A549 (cell line): ENCODE measurements at regions not wholly inside any gene's neighbourhood (a gene's known extent, or its start where the extent isn't known, plus 50 kb on each side); places are given as distances from the start of the nearest gene placed in this dataset.

Experiments used
- ATAC-seq, 2 experiments: fragments of 200-7000 bp in 1 of 2; fragments of >200 bp in 1 of 2; cut with Nextera tagmentation in 1 of 2; cut with Tn5 transposase in 1 of 2; 3 replicates each; pipeline versions ENCODE4 v1.8.0 to v1.9.1; 2018 to 2020; ENCODE audit warnings: mild to moderate bottlenecking in 1 of 2, moderate library complexity in 1 of 2
- CTCF ChIA-PET: fragments of 300-600 bp; sonication (Branson Sonifier 250); formaldehyde crosslinking; extraction: SDS; loops from one replicate; lab custom pipeline; 2021; ENCODE audit warnings: antibody characterized with exemption, inconsistent platforms; lab: Yijun Ruan, JAX
- POLR2A ChIA-PET: fragments of 350-600 bp; formaldehyde crosslinking; extraction: SDS; loops from one replicate; lab custom pipeline; 2021; ENCODE audit warnings: antibody characterized with exemption, inconsistent platforms; lab: Yijun Ruan, JAX
- DNase-seq, 2 experiments: peaks; one replicate each; pipeline versions ENCODE4 v3.0.0 to v3.0.0-alpha.2; 2011 to 2016; ENCODE audit warnings: low read depth in 1 of 2, low spot score in 1 of 2
- FAIRE-seq: peaks from 2 replicates; lab custom pipeline; 2011; peaks lifted over from hg19 to GRCh38; lab: Jason Lieb, UNC
- H3K27ac ChIP-seq, 2 experiments: fragments of >200 bp; sonication (Bioruptor Twin); formaldehyde crosslinking; 3 replicates each; pipeline ENCODE4 v1.5.1; 2016 to 2017
- H3K4me1 ChIP-seq: fragments of >200 bp; sonication (Bioruptor Twin); formaldehyde crosslinking; 3 replicates; pipeline ENCODE4 v1.6.1; 2016
- H3K4me2 ChIP-seq: fragments of >200 bp; sonication (Bioruptor Twin); formaldehyde crosslinking; 3 replicates; pipeline ENCODE4 v1.6.1; 2016
- H3K4me3 ChIP-seq: fragments of >200 bp; sonication (Bioruptor Twin); formaldehyde crosslinking; 3 replicates; pipeline ENCODE4 v1.5.1; 2016
- H3K9me3 ChIP-seq: fragments of >200 bp; sonication (Bioruptor Twin); formaldehyde crosslinking; 3 replicates; pipeline ENCODE4 v1.6.1; 2016
- CBX2 ChIP-seq: fragments of 200-600 bp; sonication (generic); IDR thresholded peaks from 2 replicates; pipeline ENCODE4 v1.6.1; 2016; ENCODE audit warnings: low read depth, mild to moderate bottlenecking, borderline replicate concordance
- CHD2 ChIP-seq: fragments of 150-350 bp; IDR thresholded peaks from 2 replicates; pipeline ENCODE4 v1.6.1; 2014; ENCODE audit warnings: low read length; ENCODE audit not compliant: partially characterized antibody
- CHD4 ChIP-seq: fragments of 200-600 bp; sonication (generic); IDR thresholded peaks from 2 replicates; pipeline ENCODE4 v1.6.1; 2016; ENCODE audit warnings: antibody characterized with exemption, mild to moderate bottlenecking, borderline replicate concordance
- E2F6 ChIP-seq: IDR thresholded peaks from 2 replicates; pipeline ENCODE4 v1.6.1; 2012; ENCODE audit warnings: low read depth, borderline replicate concordance
- ELK1 ChIP-seq: fragments of 150-350 bp; IDR thresholded peaks from 2 replicates; pipeline ENCODE4 v1.6.1; 2014; ENCODE audit warnings: low read depth, mild to moderate bottlenecking, low read length
- FOXS1 ChIP-seq: fragments of 250-450 bp; sonication (Bioruptor Pico); IDR thresholded peaks from 2 replicates; pipeline ENCODE4 v1.5.0; 2020; ENCODE audit warnings: mild to moderate bottlenecking, moderate library complexity
- HMGXB4 ChIP-seq: fragments of 250-450 bp; sonication (Bioruptor Pico); IDR thresholded peaks from 2 replicates; pipeline ENCODE4 v1.5.0; 2021; ENCODE audit warnings: mild to moderate bottlenecking, moderate library complexity, borderline replicate concordance
- HOXA7 ChIP-seq: fragments of 250-450 bp; sonication (Bioruptor Pico); IDR thresholded peaks from 2 replicates; pipeline ENCODE4 v1.5.0; 2020; ENCODE audit warnings: mild to moderate bottlenecking, moderate library complexity
- JUN ChIP-seq, 2 experiments: fragments of >200 bp; sonication (Bioruptor Twin); formaldehyde crosslinking; IDR thresholded peaks; 2 replicates in 1 of 2; 3 replicates in 1 of 2; pipeline ENCODE4 v1.6.1; 2016 to 2017
- JUNB ChIP-seq: fragments of >200 bp; sonication (Bioruptor Twin); formaldehyde crosslinking; IDR thresholded peaks from 2 replicates; pipeline ENCODE4 v1.6.1; 2016
- MAFK ChIP-seq: fragments of 450-650 bp; IDR thresholded peaks from 2 replicates; pipeline ENCODE4 v1.6.1; 2014; ENCODE audit not compliant: partially characterized antibody
- MAZ ChIP-seq: fragments of 150-350 bp; IDR thresholded peaks from 2 replicates; pipeline ENCODE4 v1.6.1; 2014; ENCODE audit warnings: antibody characterized with exemption, low read depth, low read length, borderline replicate concordance
- MYC ChIP-seq: IDR thresholded peaks from 2 replicates; pipeline ENCODE4 v1.6.1; 2012; ENCODE audit warnings: mild to moderate bottlenecking, inconsistent platforms, low read length, improper control_type of control experiment, borderline replicate concordance
- NFE2L2 ChIP-seq: fragments of 150-350 bp; conservative IDR thresholded peaks from 2 replicates; pipeline ENCODE4 v1.6.1; 2014; ENCODE audit warnings: low read length
- NPAS2 ChIP-seq: fragments of 250-450 bp; sonication (Bioruptor Pico); IDR thresholded peaks from 2 replicates; pipeline ENCODE4 v1.8.0; 2022; ENCODE audit warnings: mild to moderate bottlenecking, moderate library complexity, borderline replicate concordance
- PBX3 ChIP-seq: IDR thresholded peaks from 2 replicates; pipeline ENCODE4 v1.6.1; 2012
- PHF8 ChIP-seq: fragments of 200-600 bp; sonication (generic); IDR thresholded peaks from 2 replicates; pipeline ENCODE4 v1.6.1; 2016; ENCODE audit warnings: low read depth, mild to moderate bottlenecking, antibody characterized with exemption, moderate library complexity, borderline replicate concordance
- POLR2A ChIP-seq: IDR thresholded peaks from 2 replicates; pipeline ENCODE4 v1.6.1; 2012; ENCODE audit warnings: mild to moderate bottlenecking, low read length
- POLR2AphosphoS2 ChIP-seq: conservative IDR thresholded peaks from 2 replicates; pipeline ENCODE4 v1.6.1; 2012; ENCODE audit warnings: low read length, improper control_type of control experiment, inconsistent platforms
- RAD21 ChIP-seq, 2 experiments: fragments of >200 bp in 1 of 2; sonication (Bioruptor Twin) in 1 of 2; formaldehyde crosslinking in 1 of 2; IDR thresholded peaks in 1 of 2; conservative IDR thresholded peaks in 1 of 2; 2 replicates in 1 of 2; 3 replicates in 1 of 2; pipeline ENCODE4 v1.6.1; 2012 to 2018; ENCODE audit warnings: inconsistent platforms in 1 of 2
- RFX5 ChIP-seq: fragments of 450-650 bp; IDR thresholded peaks from 2 replicates; pipeline ENCODE4 v1.7.1; 2014; ENCODE audit warnings: antibody characterized with exemption, mild to moderate bottlenecking, moderate library complexity
- RNF2 ChIP-seq: fragments of 200-600 bp; sonication (generic); IDR thresholded peaks from 2 replicates; pipeline ENCODE4 v1.6.1; 2016; ENCODE audit warnings: low read depth, mild to moderate bottlenecking, antibody characterized with exemption, moderate library complexity, borderline replicate concordance
- TFCP2L1 ChIP-seq: fragments of 250-450 bp; sonication (Bioruptor Pico); IDR thresholded peaks from 2 replicates; pipeline ENCODE4 v1.5.0; 2021; ENCODE audit warnings: mild to moderate bottlenecking
- ZNF302 ChIP-seq: fragments of 250-450 bp; sonication (Bioruptor Pico); IDR thresholded peaks from 2 replicates; pipeline ENCODE4 v1.9.0; 2021; ENCODE audit warnings: inconsistent platforms, mild to moderate bottlenecking, moderate library complexity
- ZSCAN20 ChIP-seq: fragments of 250-450 bp; sonication (Bioruptor Pico); IDR thresholded peaks from 2 replicates; pipeline ENCODE4 v1.8.0; 2022; ENCODE audit warnings: mild to moderate bottlenecking, moderate library complexity
- WGBS: methylation state at CpG from one replicate; pipeline ENCODE4 v1.1.6; 2017; ENCODE audit errors: missing lambda C conversion rate; 5-methylcytosine and 5-hydroxymethylcytosine counted together
- TF ChIP-seq, protein P1 (sequence below): IDR thresholded peaks from 2 replicates; pipeline ENCODE4 v1.6.1; 2012
- TF ChIP-seq, protein P2 (sequence below): fragments of >200 bp; sonication (Bioruptor Twin); formaldehyde crosslinking; IDR thresholded peaks from 3 replicates; pipeline ENCODE4 v1.6.1; 2016

DNA sequence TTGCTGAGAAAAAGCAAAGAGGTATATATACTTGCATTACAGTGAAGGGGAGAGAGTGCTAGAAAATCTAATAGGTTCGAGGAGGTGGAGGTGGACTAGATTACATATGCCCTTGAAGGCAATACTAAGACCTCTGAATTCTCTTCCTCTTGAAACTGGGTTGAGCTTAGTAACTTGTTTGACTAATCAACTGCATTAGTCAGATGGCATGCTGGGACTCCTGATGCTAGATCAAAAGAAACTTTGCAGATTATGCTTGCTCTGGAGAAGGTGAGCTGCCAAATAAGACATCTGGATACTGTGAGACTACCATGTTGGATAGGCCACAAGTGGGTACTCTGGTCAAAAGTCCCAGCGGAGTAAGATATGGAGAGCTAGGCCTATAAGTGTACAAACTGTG is 331.3 kb downstream of the KLF5 start:
- H3K4me2 ChIP-seq: no peak overlapping the region
- no peaks in the 10 kb centered on the region for H3K4me1 ChIP-seq
- ChIA-PET POLR2A (no interaction called here), CTCF (no interaction called here)
- no peaks in the 10 kb centered on the region for H3K9me3 ChIP-seq
- 72% methylated on average over 2 of the region's 2 CpGs for WGBS
- FAIRE-seq (no peak), DNase-seq (no peak), ATAC-seq (no peak)
- TF ChIP-seq ELK1: no peak
- TF ChIP-seq CHD2: no peak
- TF ChIP-seq MYC: no peak
- no peak for TF ChIP-seq NPAS2 (CRISPR knock-in tag)
- TF ChIP-seq E2F6: no peak
- no peak for TF ChIP-seq NFE2L2
- no peak for TF ChIP-seq RFX5
- TF ChIP-seq MAFK: no peak
- no peak overlapping the region for H3K27ac ChIP-seq
- H3K4me3 ChIP-seq: no peak overlapping the region

DNA sequence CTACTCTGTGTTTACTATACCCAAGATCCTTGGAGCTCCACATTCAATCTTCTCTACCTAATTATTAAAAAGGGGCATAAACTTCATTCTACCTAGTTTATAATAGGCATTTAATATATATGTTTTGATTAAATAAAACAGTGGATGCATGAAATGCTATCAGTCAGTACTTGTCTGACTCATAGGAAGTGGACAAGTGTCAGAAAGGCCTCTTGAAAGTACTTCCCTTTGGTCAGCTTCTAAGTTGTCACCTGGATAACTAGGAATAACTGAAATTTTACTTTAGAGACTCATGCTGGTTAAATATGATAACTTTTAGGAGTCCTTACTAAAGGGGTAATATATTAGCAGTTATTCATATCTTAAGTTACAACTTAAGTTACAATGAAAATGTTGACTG is 329.8 kb downstream of the KLF5 start:
- FAIRE-seq (no peak), DNase-seq (no peak), ATAC-seq (no peak)
- Histone ChIP-seq H3K9me3 (no peaks in the 10 kb centered on the region), H3K4me1 (no peaks in the 10 kb centered on the region), H3K4me2 (no peak overlapping the region), H3K27ac (no peak overlapping the region), H3K4me3 (no peak overlapping the region)
- TF ChIP-seq MAZ: no peak
- no peak for TF ChIP-seq FOXS1 (CRISPR knock-in tag)
- TF ChIP-seq JUNB: no peak
- no peak for TF ChIP-seq MYC
- TF ChIP-seq CBX2: no peak
- TF ChIP-seq POLR2A: no peak
- no peak for TF ChIP-seq HOXA7 (CRISPR knock-in tag)
- TF ChIP-seq HMGXB4 (CRISPR knock-in tag): no peak
- no peak for TF ChIP-seq PBX3
- ChIA-PET CTCF (interaction anchor here (0.7 kb wide), 1 partner anchor 308 kb away, joined by 4 read pairs; no protein-coding TSS in a partner anchor), POLR2A (no interaction called here)

DNA sequence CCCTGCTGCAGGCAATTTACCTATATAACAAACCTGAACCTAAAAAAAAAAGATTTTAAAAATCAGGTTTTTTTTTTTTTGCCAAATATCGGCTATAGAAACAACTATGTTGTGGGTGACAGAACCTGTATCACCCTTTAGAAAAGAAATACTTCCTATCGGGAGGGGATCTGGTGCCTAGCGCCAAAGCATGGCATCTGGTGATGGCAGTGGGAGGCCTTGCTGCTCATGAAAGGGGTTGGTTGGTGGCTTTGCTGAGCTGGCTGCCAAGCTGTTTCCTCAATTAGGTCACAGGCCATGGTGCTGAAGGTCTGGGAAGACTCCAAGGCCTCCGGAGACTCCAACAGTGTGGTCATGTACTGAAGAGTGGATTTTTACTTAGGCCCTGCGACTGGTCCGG is 328.5 kb downstream of the KLF5 start:
- H3K27ac ChIP-seq: no peak overlapping the region
- TF ChIP-seq POLR2AphosphoS2: no peak
- TF ChIP-seq, protein P1, sequence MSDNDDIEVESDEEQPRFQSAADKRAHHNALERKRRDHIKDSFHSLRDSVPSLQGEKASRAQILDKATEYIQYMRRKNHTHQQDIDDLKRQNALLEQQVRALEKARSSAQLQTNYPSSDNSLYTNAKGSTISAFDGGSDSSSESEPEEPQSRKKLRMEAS: no peak
- no peak for TF ChIP-seq PHF8
- TF ChIP-seq JUNB: no peak
- no peak for TF ChIP-seq JUN (IDR thresholded peaks at IDR 0.05)
- TF ChIP-seq TFCP2L1: no peak
- no peak for TF ChIP-seq ZSCAN20 (CRISPR knock-in tag)
- TF ChIP-seq ZNF302: no peak
- TF ChIP-seq RNF2: no peak
- TF ChIP-seq PBX3: no peak
- TF ChIP-seq CHD4: no peak
- no peak for TF ChIP-seq MAZ
- TF ChIP-seq NPAS2 (CRISPR knock-in tag): no peak
- TF ChIP-seq MAFK: no peak
- TF ChIP-seq, protein P2, sequence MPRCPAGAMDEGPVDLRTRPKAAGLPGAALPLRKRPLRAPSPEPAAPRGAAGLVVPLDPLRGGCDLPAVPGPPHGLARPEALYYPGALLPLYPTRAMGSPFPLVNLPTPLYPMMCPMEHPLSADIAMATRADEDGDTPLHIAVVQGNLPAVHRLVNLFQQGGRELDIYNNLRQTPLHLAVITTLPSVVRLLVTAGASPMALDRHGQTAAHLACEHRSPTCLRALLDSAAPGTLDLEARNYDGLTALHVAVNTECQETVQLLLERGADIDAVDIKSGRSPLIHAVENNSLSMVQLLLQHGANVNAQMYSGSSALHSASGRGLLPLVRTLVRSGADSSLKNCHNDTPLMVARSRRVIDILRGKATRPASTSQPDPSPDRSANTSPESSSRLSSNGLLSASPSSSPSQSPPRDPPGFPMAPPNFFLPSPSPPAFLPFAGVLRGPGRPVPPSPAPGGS: no peak
- no peak for TF ChIP-seq CHD2
- TF ChIP-seq RAD21 (conservative IDR thresholded peaks at IDR 0.05 in 1 of 2, IDR thresholded peaks at IDR 0.05 in 1 of 2): no peak
- WGBS: 98% methylated on average over 3 of the region's 6 CpGs
- H3K4me2 ChIP-seq: no peak overlapping the region
- no peaks in the 10 kb centered on the region for H3K4me1 ChIP-seq
- ChIA-PET CTCF (interaction anchor here (1.0 to 1.1 kb wide), 2 partner anchors 12 to 134 kb away, joined by 3 read pairs; no protein-coding TSS in a partner anchor), POLR2A (no interaction called here)
- ATAC-seq: no peak
- FAIRE-seq: no peak
- DNase-seq: no peak
- H3K4me3 ChIP-seq: no peak overlapping the region
- H3K9me3 ChIP-seq: no peaks in the 10 kb centered on the region
